ENCODE measurements at regions not wholly inside any gene's neighbourhood (a gene's known extent, or its start where the extent isn't known, plus 50 kb on each side); places are given as distances from the start of the nearest gene placed in this dataset.
"Not testable (repeated sequence)": the region's sequence is repeated elsewhere in the genome, so short reads cannot be mapped to it uniquely, and the experiment has no call there.

DNA sequence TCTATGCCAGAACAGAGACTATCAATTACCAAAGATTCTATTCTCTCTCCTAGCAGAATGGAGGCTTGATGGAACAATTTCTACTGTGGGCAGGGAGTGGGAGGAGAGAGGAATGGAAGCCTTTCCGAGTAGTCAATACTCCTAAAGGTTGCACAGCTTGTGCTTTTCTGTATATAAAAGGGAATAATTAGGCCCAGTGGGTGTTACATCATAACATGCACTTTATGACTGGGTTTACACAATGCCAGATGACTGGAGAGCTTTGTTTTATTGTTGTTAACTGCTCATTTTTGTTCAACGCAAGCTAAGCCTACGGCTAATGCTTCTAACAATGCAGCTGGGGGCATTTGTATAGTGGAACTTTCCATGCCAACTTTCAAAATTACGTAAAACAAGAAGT is 2237.9 kb upstream of the RAG2 start:
- no peak for ATAC-seq
- BruUV-seq (replicated peaks), result no TSS peak
- POLR2A ChIA-PET, result no interaction called here

GRCh38 chr11:38824573-38824972 is 2226.5 kb upstream of the RAG2 start:
- DNase-seq (ENCODE audit: low read depth, low spot score) (no peak), ATAC-seq (no peak)
- Histone ChIP-seq H3K27me3 (ENCODE audit: control insufficient read depth, insufficient read depth, low read length) (no peaks in the 10 kb centered on the region), H3K4me1 (ENCODE audit: control insufficient read depth, insufficient read depth, low read length) (no peaks in the 10 kb centered on the region), H3K36me3 (ENCODE audit: control insufficient read depth, insufficient read depth, low read length) (no peaks in the 10 kb centered on the region), H3K27ac (ENCODE audit: low read length) (no peak overlapping the region), H3K4me3 (ENCODE audit: low read depth in 2 of 2, low read length in 2 of 2) (no peak overlapping the region), H3K9me3 (ENCODE audit: control insufficient read depth, insufficient read depth, low read depth, low read length) (no peaks in the 10 kb centered on the region)
- in situ Hi-C loops (cut with HindIII; ENCODE audit: low pct_unique_long_range_greater_than_20kb, low sequenced_read_pairs) (no loop called here), intact Hi-C loops (cut with micrococcal nuclease; ENCODE audit: unreplicated experiment) (no loop called here)
- TF ChIP-seq POLR2AphosphoS5 (IDR thresholded peaks at IDR 0.05; ENCODE audit: low read depth, low read length), result no peak
- peak; percentile 44 for TF ChIP-seq CTCF (IDR thresholded peaks at IDR 0.05)
- ChIA-PET POLR2A (no interaction called here), CTCF (interaction anchor here (0.7 kb wide), 1 partner anchor 134 kb away, joined by 4 read pairs; no protein-coding TSS in a partner anchor)
- no TSS peak for BruUV-seq (replicated peaks)

More for the DNA sequence above, 2237.9 kb upstream of the RAG2 start:
- Histone ChIP-seq H3K27me3 (ENCODE audit: control insufficient read depth, insufficient read depth, low read length) (no peaks in the 10 kb centered on the region), H3K27ac (ENCODE audit: low read length) (no peak overlapping the region), H3K36me3 (ENCODE audit: control insufficient read depth, insufficient read depth, low read length) (no peaks in the 10 kb centered on the region), H3K4me3 (ENCODE audit: low read depth in 2 of 2, low read length in 2 of 2) (no peak overlapping the region), H3K4me1 (ENCODE audit: control insufficient read depth, insufficient read depth, low read length) (no peaks in the 10 kb centered on the region), H3K9me3 (ENCODE audit: control insufficient read depth, insufficient read depth, low read depth, low read length) (no peaks in the 10 kb centered on the region)
- no peak for DNase-seq (ENCODE audit: low read depth, low spot score)
- intact Hi-C loops (cut with micrococcal nuclease; ENCODE audit: unreplicated experiment), result no loop called here
- in situ Hi-C loops (cut with HindIII; ENCODE audit: low pct_unique_long_range_greater_than_20kb, low sequenced_read_pairs), result no loop called here
- TF ChIP-seq, protein P1, sequence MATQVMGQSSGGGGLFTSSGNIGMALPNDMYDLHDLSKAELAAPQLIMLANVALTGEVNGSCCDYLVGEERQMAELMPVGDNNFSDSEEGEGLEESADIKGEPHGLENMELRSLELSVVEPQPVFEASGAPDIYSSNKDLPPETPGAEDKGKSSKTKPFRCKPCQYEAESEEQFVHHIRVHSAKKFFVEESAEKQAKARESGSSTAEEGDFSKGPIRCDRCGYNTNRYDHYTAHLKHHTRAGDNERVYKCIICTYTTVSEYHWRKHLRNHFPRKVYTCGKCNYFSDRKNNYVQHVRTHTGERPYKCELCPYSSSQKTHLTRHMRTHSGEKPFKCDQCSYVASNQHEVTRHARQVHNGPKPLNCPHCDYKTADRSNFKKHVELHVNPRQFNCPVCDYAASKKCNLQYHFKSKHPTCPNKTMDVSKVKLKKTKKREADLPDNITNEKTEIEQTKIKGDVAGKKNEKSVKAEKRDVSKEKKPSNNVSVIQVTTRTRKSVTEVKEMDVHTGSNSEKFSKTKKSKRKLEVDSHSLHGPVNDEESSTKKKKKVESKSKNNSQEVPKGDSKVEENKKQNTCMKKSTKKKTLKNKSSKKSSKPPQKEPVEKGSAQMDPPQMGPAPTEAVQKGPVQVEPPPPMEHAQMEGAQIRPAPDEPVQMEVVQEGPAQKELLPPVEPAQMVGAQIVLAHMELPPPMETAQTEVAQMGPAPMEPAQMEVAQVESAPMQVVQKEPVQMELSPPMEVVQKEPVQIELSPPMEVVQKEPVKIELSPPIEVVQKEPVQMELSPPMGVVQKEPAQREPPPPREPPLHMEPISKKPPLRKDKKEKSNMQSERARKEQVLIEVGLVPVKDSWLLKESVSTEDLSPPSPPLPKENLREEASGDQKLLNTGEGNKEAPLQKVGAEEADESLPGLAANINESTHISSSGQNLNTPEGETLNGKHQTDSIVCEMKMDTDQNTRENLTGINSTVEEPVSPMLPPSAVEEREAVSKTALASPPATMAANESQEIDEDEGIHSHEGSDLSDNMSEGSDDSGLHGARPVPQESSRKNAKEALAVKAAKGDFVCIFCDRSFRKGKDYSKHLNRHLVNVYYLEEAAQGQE (IDR thresholded peaks at IDR 0.05; ENCODE audit: insufficient read depth in 1 of 2, low read depth in 2 of 2, low read length in 1 of 2), result no peak
- CTCF ChIA-PET, result no interaction called here

- ATAC-seq; POLR2A ChIA-PET; H3K36me3 ChIP-seq (ENCODE audit: control insufficient read depth, insufficient read depth, low read length); BruUV-seq (replicated peaks); H3K4me1 ChIP-seq (ENCODE audit: control insufficient read depth, insufficient read depth, low read length); intact Hi-C loops (cut with micrococcal nuclease; ENCODE audit: unreplicated experiment); H3K27ac ChIP-seq (ENCODE audit: low read length); CTCF ChIA-PET; H3K4me3 ChIP-seq (ENCODE audit: low read depth in 2 of 2, low read length in 2 of 2); DNase-seq (ENCODE audit: low read depth, low spot score); H3K27me3 ChIP-seq (ENCODE audit: control insufficient read depth, insufficient read depth, low read length); H3K9me3 ChIP-seq (ENCODE audit: control insufficient read depth, insufficient read depth, low read depth, low read length); in situ Hi-C loops (cut with HindIII; ENCODE audit: low pct_unique_long_range_greater_than_20kb, low sequenced_read_pairs): not testable (repeated sequence)
Observed at GRCh38 chr11:38821786-38822185, 2223.8 kb upstream of the RAG2 start.

DNA sequence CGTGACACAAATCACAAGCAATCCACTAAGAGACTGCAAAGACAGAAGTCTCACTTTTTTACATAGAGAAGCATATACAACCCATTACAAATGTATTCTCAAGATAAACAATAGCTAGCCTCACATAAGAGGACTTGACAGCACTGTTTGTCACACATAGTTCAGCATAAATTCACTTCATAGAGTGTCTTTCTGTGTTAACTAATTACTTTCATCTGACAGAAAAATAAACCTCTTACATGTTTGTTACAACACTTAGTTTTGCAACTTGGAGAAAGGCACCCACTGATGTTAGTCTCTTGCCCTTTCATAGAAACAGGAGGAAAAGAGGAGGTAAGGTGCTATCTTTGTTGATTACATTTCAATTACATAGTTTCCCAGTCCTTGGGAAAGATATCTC is 2221.9 kb upstream of the RAG2 start:
- TF ChIP-seq SIN3A (IDR thresholded peaks at IDR 0.05; ENCODE audit: borderline replicate concordance, insufficient read depth, low read depth, low read length) (no peak), CTCF (IDR thresholded peaks at IDR 0.05) (no peak), POLR2AphosphoS5 (IDR thresholded peaks at IDR 0.05; ENCODE audit: low read depth, low read length) (no peak), TCF7L2 (IDR thresholded peaks at IDR 0.05; ENCODE audit: low read depth, low read length) (no peak)
- TF ChIP-seq, protein P1 (IDR thresholded peaks at IDR 0.05; ENCODE audit: insufficient read depth in 1 of 2, low read depth in 2 of 2, low read length in 1 of 2), result no peak
- H3K36me3 ChIP-seq (ENCODE audit: control insufficient read depth, insufficient read depth, low read length), result no peaks in the 10 kb centered on the region
- BruUV-seq (replicated peaks), result no TSS peak
- H3K27me3 ChIP-seq (ENCODE audit: control insufficient read depth, insufficient read depth, low read length), result no peaks in the 10 kb centered on the region
- intact Hi-C loops (cut with micrococcal nuclease; ENCODE audit: unreplicated experiment), result no loop called here
- no peak for ATAC-seq
- ChIA-PET POLR2A (no interaction called here), CTCF (no interaction called here)
- no peaks in the 10 kb centered on the region for H3K4me1 ChIP-seq (ENCODE audit: control insufficient read depth, insufficient read depth, low read length)
- H3K9me3 ChIP-seq (ENCODE audit: control insufficient read depth, insufficient read depth, low read depth, low read length), result no peaks in the 10 kb centered on the region
- no peak overlapping the region for H3K4me3 ChIP-seq (ENCODE audit: low read depth in 2 of 2, low read length in 2 of 2)
- in situ Hi-C loops (cut with HindIII; ENCODE audit: low pct_unique_long_range_greater_than_20kb, low sequenced_read_pairs), result no loop called here
- DNase-seq (ENCODE audit: low read depth, low spot score), result no peak
- no peak overlapping the region for H3K27ac ChIP-seq (ENCODE audit: low read length)

All from Panc1 (cell line).